DOHH2 (cell line): ENCODE measurements at regions not wholly inside any gene's neighbourhood (a gene's known extent, or its start where the extent isn't known, plus 50 kb on each side); places are given as distances from the start of the nearest gene placed in this dataset.

Experiments used
- H3F3A ChIP-seq: fragments of 200-600 bp; sonication (generic), shearing (Covaris generic); 2 replicates; pipeline ENCODE4 v1.6.0; 2016; ENCODE audit warnings: antibody characterized with exemption, mild to moderate bottlenecking; ENCODE audit not compliant: control insufficient read depth, insufficient read depth
- H3K27ac ChIP-seq: fragments of 200-600 bp; sonication (generic); 2 replicates; pipeline ENCODE4 v1.5.1; 2014; ENCODE audit warnings: low read depth, mild to moderate bottlenecking, low read length, moderate library complexity
- H3K27me3 ChIP-seq: fragments of 200-600 bp; sonication (generic); 2 replicates; pipeline ENCODE4 v1.6.1; 2014; ENCODE audit warnings: mild to moderate bottlenecking, low read length, mixed read lengths; ENCODE audit not compliant: control insufficient read depth
- H3K36me3 ChIP-seq: fragments of 200-600 bp; sonication (generic); 2 replicates; pipeline ENCODE4 v1.6.1; 2014; ENCODE audit warnings: mild to moderate bottlenecking, low read length, moderate library complexity, mixed read lengths; ENCODE audit not compliant: control insufficient read depth
- H3K4me1 ChIP-seq: fragments of 200-600 bp; sonication (generic); 2 replicates; pipeline ENCODE4 v1.6.1; 2014; ENCODE audit warnings: mild to moderate bottlenecking, low read length, mixed read lengths; ENCODE audit not compliant: control insufficient read depth
- H3K4me2 ChIP-seq: fragments of 200-600 bp; sonication (generic); 2 replicates; pipeline ENCODE4 v1.6.0; 2014; ENCODE audit warnings: mild to moderate bottlenecking, low read length, moderate library complexity
- H3K4me3 ChIP-seq: fragments of 200-600 bp; sonication (generic); 2 replicates; pipeline ENCODE4 v1.5.1; 2014; ENCODE audit warnings: mild to moderate bottlenecking, low read length, mixed read lengths
- H3K79me2 ChIP-seq: fragments of 200-600 bp; sonication (generic); 2 replicates; pipeline ENCODE4 v1.6.1; 2014; ENCODE audit warnings: mild to moderate bottlenecking, low read length, mixed read lengths; ENCODE audit not compliant: control insufficient read depth
- H3K9me2 ChIP-seq: fragments of 200-600 bp; sonication (generic); replicated peaks from 2 replicates; pipeline ENCODE4 v1.6.1; 2014; ENCODE audit warnings: mild to moderate bottlenecking, low read length, mixed read lengths; ENCODE audit not compliant: control insufficient read depth
- H3K9me3 ChIP-seq: fragments of 200-600 bp; sonication (generic); 2 replicates; pipeline ENCODE4 v1.6.1; 2014; ENCODE audit warnings: antibody characterized with exemption, low read length, mixed read lengths; ENCODE audit not compliant: control insufficient read depth, insufficient read depth
- H4K20me1 ChIP-seq: fragments of 200-600 bp; sonication (generic); 2 replicates; pipeline ENCODE4 v1.6.0; 2014; ENCODE audit warnings: low read depth, mild to moderate bottlenecking, antibody characterized with exemption, low read length, moderate library complexity; ENCODE audit not compliant: control insufficient read depth, insufficient read depth
- EZH2phosphoT487 ChIP-seq: fragments of 200-600 bp; sonication (generic); IDR thresholded peaks from 2 replicates; pipeline ENCODE4 v1.6.1; 2017; ENCODE audit warnings: borderline replicate concordance, mild to moderate bottlenecking, antibody characterized with exemption, low read length, moderate library complexity, mixed read lengths
- TF ChIP-seq, protein P1 (sequence below): fragments of 200-600 bp; sonication (generic); IDR thresholded peaks from one replicate; pipeline ENCODE4 v1.5.1; 2014; ENCODE audit warnings: antibody characterized with exemption, mild to moderate bottlenecking, low read depth, low read length; ENCODE audit not compliant: poor library complexity, severe bottlenecking

DNA sequence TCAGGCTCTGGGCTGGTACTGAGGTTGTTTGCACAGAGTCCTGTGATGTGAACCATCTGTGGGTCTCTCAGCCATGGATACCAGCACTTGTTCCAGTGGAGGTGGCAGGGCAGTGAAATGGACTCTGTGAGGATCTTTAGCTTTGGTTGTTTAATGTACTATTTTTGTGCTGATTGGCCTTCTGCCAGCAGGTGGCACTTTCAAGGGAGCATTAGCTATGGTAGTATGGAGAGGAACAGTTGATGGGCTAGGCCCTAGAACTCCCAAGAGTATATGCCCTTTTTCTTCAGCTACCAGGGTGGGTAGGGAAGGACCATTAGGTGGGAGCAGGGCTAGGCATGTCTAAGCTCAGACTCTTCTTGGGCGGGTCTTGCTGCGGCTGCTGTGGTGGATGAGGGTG, 257.0 kb upstream of the GYPC start:
- no peaks in the 10 kb centered on the region for H3K79me2 ChIP-seq
- no peaks in the 10 kb centered on the region for H3K9me3 ChIP-seq
- H3K9me2 ChIP-seq = no peaks in the 10 kb centered on the region
- no peaks in the 10 kb centered on the region for H3F3A ChIP-seq
- H3K4me3 ChIP-seq = no peak overlapping the region
- no peaks in the 10 kb centered on the region for H3K4me1 ChIP-seq
- no peaks in the 10 kb centered on the region for H3K27me3 ChIP-seq
- H3K27ac ChIP-seq = no peak overlapping the region
- no peaks in the 10 kb centered on the region for H4K20me1 ChIP-seq
- no peaks in the 10 kb centered on the region for H3K36me3 ChIP-seq
- H3K4me2 ChIP-seq = no peak overlapping the region
- TF ChIP-seq EZH2phosphoT487 = no peak
- TF ChIP-seq, protein P1, sequence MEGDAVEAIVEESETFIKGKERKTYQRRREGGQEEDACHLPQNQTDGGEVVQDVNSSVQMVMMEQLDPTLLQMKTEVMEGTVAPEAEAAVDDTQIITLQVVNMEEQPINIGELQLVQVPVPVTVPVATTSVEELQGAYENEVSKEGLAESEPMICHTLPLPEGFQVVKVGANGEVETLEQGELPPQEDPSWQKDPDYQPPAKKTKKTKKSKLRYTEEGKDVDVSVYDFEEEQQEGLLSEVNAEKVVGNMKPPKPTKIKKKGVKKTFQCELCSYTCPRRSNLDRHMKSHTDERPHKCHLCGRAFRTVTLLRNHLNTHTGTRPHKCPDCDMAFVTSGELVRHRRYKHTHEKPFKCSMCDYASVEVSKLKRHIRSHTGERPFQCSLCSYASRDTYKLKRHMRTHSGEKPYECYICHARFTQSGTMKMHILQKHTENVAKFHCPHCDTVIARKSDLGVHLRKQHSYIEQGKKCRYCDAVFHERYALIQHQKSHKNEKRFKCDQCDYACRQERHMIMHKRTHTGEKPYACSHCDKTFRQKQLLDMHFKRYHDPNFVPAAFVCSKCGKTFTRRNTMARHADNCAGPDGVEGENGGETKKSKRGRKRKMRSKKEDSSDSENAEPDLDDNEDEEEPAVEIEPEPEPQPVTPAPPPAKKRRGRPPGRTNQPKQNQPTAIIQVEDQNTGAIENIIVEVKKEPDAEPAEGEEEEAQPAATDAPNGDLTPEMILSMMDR = peak; percentile 34

DNA sequence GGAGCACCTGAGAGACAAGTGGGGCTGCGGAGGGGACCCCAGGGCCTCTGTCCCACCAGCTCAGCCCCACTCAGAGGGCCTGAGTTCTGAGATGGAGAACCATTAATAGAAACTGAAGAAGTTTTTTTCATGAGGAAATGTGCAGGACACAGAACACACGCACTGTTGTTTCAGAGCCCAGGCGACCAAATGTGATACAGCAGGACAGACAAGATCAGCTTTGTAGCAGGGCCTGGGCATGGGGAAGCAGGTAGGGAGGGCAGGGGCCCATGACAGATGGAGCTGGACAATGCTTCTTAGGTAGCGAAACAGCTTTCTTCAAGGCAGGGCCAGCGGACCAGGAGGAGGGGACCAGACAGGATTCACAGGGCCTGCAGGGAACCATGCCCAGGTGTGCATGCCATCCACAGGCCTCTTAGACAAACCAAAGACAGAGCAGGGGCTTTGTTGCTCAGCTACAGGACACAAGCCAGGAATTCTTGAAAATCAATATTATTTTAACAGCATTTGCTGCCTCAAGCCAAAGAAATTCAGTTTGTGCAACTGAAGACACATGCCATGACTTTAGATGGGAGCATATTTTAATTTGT, 252.8 kb upstream of the GYPC start:
- no peaks in the 10 kb centered on the region for H3K27me3 ChIP-seq
- no peaks in the 10 kb centered on the region for H3K9me3 ChIP-seq
- no peaks in the 10 kb centered on the region for H3K79me2 ChIP-seq
- H3K4me3 ChIP-seq = no peak overlapping the region
- H3K9me2 ChIP-seq = no peaks in the 10 kb centered on the region
- no peaks in the 10 kb centered on the region for H3F3A ChIP-seq
- no peaks in the 10 kb centered on the region for H3K36me3 ChIP-seq
- no peak for TF ChIP-seq EZH2phosphoT487
- TF ChIP-seq, protein P1 = no peak
- no peak overlapping the region for H3K4me2 ChIP-seq
- no peaks in the 10 kb centered on the region for H3K4me1 ChIP-seq
- no peak overlapping the region for H3K27ac ChIP-seq
- no peaks in the 10 kb centered on the region for H4K20me1 ChIP-seq

DNA sequence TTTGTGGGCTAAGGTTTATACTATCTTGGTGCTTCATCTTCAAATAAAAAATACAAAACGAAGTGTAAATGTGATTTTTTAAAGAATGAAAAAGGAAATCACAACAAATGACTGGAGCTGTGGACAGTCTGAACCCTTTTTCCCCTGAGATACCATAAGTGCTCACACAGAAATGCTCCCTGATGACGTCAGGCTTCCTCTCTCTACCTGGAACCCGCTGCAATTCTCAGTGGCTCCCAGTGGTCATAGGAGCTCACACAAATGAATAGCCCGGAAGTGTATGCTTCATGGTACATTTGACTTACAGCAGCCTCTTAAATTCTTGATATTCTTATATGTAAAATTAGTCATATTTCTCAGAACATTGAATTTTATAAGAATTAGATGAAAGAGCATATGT, 249.7 kb upstream of the GYPC start:
- no peak for TF ChIP-seq EZH2phosphoT487
- TF ChIP-seq, protein P1 = no peak
- Histone ChIP-seq H3K4me3 (no peak overlapping the region), H3K4me1 (no peaks in the 10 kb centered on the region), H3F3A (no peaks in the 10 kb centered on the region), H3K36me3 (no peaks in the 10 kb centered on the region), H3K4me2 (no peak overlapping the region), H4K20me1 (no peaks in the 10 kb centered on the region), H3K9me3 (no peaks in the 10 kb centered on the region), H3K27ac (no peak overlapping the region), H3K9me2 (no peaks in the 10 kb centered on the region), H3K79me2 (no peaks in the 10 kb centered on the region), H3K27me3 (no peaks in the 10 kb centered on the region)

DNA sequence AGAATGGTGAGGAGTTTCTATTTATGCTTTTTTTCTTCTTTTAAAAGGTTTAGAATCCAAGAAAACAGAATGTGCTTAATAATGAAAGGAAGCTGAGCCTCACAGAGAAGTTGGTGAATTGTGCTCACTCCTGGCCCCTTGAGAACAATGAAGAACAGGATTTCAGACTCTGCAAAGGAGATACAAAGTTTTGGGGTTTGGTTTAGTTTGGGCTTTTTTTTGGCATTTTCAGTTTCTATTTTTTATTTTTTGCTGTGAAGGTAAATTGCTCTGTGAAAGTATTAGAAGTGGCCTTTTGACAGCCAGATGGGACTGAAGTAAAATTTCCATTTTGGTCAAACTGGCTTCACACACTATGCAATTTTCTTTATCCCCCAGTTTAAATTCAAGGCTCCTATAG, 247.3 kb upstream of the GYPC start:
- Histone ChIP-seq H3F3A (no peaks in the 10 kb centered on the region), H3K36me3 (no peaks in the 10 kb centered on the region), H3K4me3 (no peak overlapping the region), H3K27me3 (no peaks in the 10 kb centered on the region), H3K4me2 (no peak overlapping the region), H3K79me2 (no peaks in the 10 kb centered on the region), H3K27ac (no peak overlapping the region), H3K9me3 (no peaks in the 10 kb centered on the region), H3K9me2 (no peaks in the 10 kb centered on the region), H4K20me1 (no peaks in the 10 kb centered on the region), H3K4me1 (no peaks in the 10 kb centered on the region)
- no peak for TF ChIP-seq EZH2phosphoT487
- TF ChIP-seq, protein P1 = no peak
